HG03521 (cell line): ENCODE measurements at regions not wholly inside any gene's neighbourhood (a gene's known extent, or its start where the extent isn't known, plus 50 kb on each side); places are given as distances from the start of the nearest gene placed in this dataset.
"Not testable (repeated sequence)": the region's sequence is repeated elsewhere in the genome, so short reads cannot be mapped to it uniquely, and the experiment has no call there.

ENCODE experiments used
- ATAC-seq: cut with Tn5 transposase; IDR thresholded peaks from one replicate; pipeline ENCODE4 v1.9.1; 2021; ENCODE audit warnings: mild to moderate bottlenecking, moderate library complexity; ENCODE audit not compliant: unreplicated experiment

GRCh38 chr12:25424211-25424731 lies 128.8 kb downstream of the LMNTD1 start:
- no peak for ATAC-seq

GRCh38 chr12:25423355-25424050 lies 129.6 kb downstream of the LMNTD1 start:
- ATAC-seq: no peak

GRCh38 chr12:25422241-25422640 lies 130.8 kb downstream of the LMNTD1 start:
- no peak for ATAC-seq

- ATAC-seq: no peak
Observed at GRCh38 chr12:25421651-25422167, 131.4 kb downstream of the LMNTD1 start.

GRCh38 chr12:25420116-25420515 lies 133.0 kb downstream of the LMNTD1 start:
- ATAC-seq: no peak

GRCh38 chr12:25419595-25419994 lies 133.5 kb downstream of the LMNTD1 start:
- no peak for ATAC-seq

GRCh38 chr12:25417071-25417470 lies 136.0 kb downstream of the LMNTD1 start:
- no peak for ATAC-seq

GRCh38 chr12:25416516-25416915 lies 136.6 kb downstream of the LMNTD1 start:
- no peak for ATAC-seq

GRCh38 chr12:25415004-25415403 lies 138.1 kb downstream of the LMNTD1 start:
- no peak for ATAC-seq

- no peak for ATAC-seq
Observed at GRCh38 chr12:25412735-25413134, 140.3 kb downstream of the LMNTD1 start.

- ATAC-seq: no peak
Observed at GRCh38 chr12:25404955-25405354, 148.1 kb downstream of the LMNTD1 start.

GRCh38 chr12:25401547-25402345 lies 151.0 kb upstream of the KRAS start:
- ATAC-seq: no peak

GRCh38 chr12:25397001-25397400 lies 146.3 kb upstream of the KRAS start:
- ATAC-seq: no peak

- ATAC-seq: no peak
Observed at GRCh38 chr12:25395227-25395626, 144.5 kb upstream of the KRAS start.

- not testable (repeated sequence) for ATAC-seq
Observed at GRCh38 chr12:25394775-25395174, 144.0 kb upstream of the KRAS start.

GRCh38 chr12:25394025-25394424 lies 143.3 kb upstream of the KRAS start:
- no peak for ATAC-seq

GRCh38 chr12:25391346-25391745 lies 140.6 kb upstream of the KRAS start:
- not testable (repeated sequence) for ATAC-seq

GRCh38 chr12:25388183-25388582 lies 137.5 kb upstream of the KRAS start:
- ATAC-seq: no peak

- ATAC-seq: no peak
Observed at GRCh38 chr12:25387732-25388050, 137.0 kb upstream of the KRAS start.

- ATAC-seq: no peak
Observed at GRCh38 chr12:25386831-25387731, 136.4 kb upstream of the KRAS start.

- ATAC-seq: no peak
Observed at GRCh38 chr12:25384893-25385248, 134.1 kb upstream of the KRAS start.
